Trophoblast cell (in vitro differentiated cells and primary cell): ENCODE measurements at regions not wholly inside any gene's neighbourhood (a gene's known extent, or its start where the extent isn't known, plus 50 kb on each side); places are given as distances from the start of the nearest gene placed in this dataset.

ENCODE experiments used
- DNase-seq, 2 donors: peaks; one replicate each; pipeline ENCODE4 v3.0.0-alpha.2; 2016
- H2AFZ ChIP-seq: 2 replicates; pipeline ENCODE4 v1.6.1; 2013; ENCODE audit warnings: low read length, moderate library complexity, mild to moderate bottlenecking; ENCODE audit not compliant: insufficient read depth, poor library complexity
- H2AK5ac ChIP-seq: 2 replicates; pipeline ENCODE4 v1.6.1; 2013; ENCODE audit warnings: mild to moderate bottlenecking, low read length
- H2BK120ac ChIP-seq: 2 replicates; pipeline ENCODE4 v1.6.1; 2013; ENCODE audit warnings: low read length, mild to moderate bottlenecking, moderate library complexity; ENCODE audit not compliant: insufficient read depth, poor library complexity
- H2BK12ac ChIP-seq: 2 replicates; pipeline ENCODE4 v1.6.1; 2013; ENCODE audit warnings: mild to moderate bottlenecking, low read length, moderate library complexity
- H2BK5ac ChIP-seq: 2 replicates; pipeline ENCODE4 v1.6.1; 2013; ENCODE audit warnings: low read length, low read depth, moderate library complexity, mild to moderate bottlenecking; ENCODE audit not compliant: poor library complexity
- H3K14ac ChIP-seq: 2 replicates; pipeline ENCODE4 v1.6.1; 2013; ENCODE audit warnings: mild to moderate bottlenecking, low read length
- H3K18ac ChIP-seq: 2 replicates; pipeline ENCODE4 v1.6.1; 2013; ENCODE audit warnings: mild to moderate bottlenecking, low read length
- H3K23ac ChIP-seq: 2 replicates; pipeline ENCODE4 v1.6.1; 2013; ENCODE audit warnings: low read length
- H3K27ac ChIP-seq: 2 replicates; pipeline ENCODE4 v1.5.1; 2013; ENCODE audit warnings: low read depth, mild to moderate bottlenecking, inconsistent platforms, low read length, moderate library complexity
- H3K27me3 ChIP-seq: 2 replicates; pipeline ENCODE4 v1.6.1; 2013; ENCODE audit warnings: inconsistent platforms, mild to moderate bottlenecking, low read length, moderate library complexity; ENCODE audit not compliant: insufficient read depth
- H3K36me3 ChIP-seq, 2 experiments: 1 replicate in 1 of 2; 2 replicates in 1 of 2; pipeline ENCODE4 v1.6.1; 2013; ENCODE audit warnings: low read length in 2 of 2, mild to moderate bottlenecking in 2 of 2, moderate library complexity in 1 of 2; ENCODE audit not compliant: insufficient read depth in 2 of 2, control insufficient read depth in 1 of 2
- H3K4ac ChIP-seq: 2 replicates; pipeline ENCODE4 v1.6.1; 2013; ENCODE audit warnings: low read depth, mild to moderate bottlenecking, low read length, moderate library complexity
- H3K4me1 ChIP-seq, 2 experiments: 1 replicate in 1 of 2; 2 replicates in 1 of 2; pipeline ENCODE4 v1.6.1; 2013; ENCODE audit warnings: low read length in 2 of 2, mild to moderate bottlenecking in 2 of 2, moderate library complexity in 1 of 2; ENCODE audit not compliant: insufficient read depth in 2 of 2, control insufficient read depth in 1 of 2
- H3K4me2 ChIP-seq: 2 replicates; pipeline ENCODE4 v1.6.1; 2013; ENCODE audit warnings: inconsistent platforms, mild to moderate bottlenecking, low read length, moderate library complexity
- H3K4me3 ChIP-seq: 2 replicates; pipeline ENCODE4 v1.5.1; 2013; ENCODE audit warnings: mild to moderate bottlenecking, low read depth, low read length, inconsistent platforms
- H3K79me1 ChIP-seq: one replicate; pipeline ENCODE4 v1.6.1; 2013; ENCODE audit warnings: low read length
- H3K79me2 ChIP-seq: 2 replicates; pipeline ENCODE4 v1.6.1; 2013; ENCODE audit warnings: low read length, mild to moderate bottlenecking; ENCODE audit not compliant: control insufficient read depth, insufficient read depth, poor library complexity
- H3K9ac ChIP-seq: 2 replicates; pipeline ENCODE4 v1.6.1; 2013; ENCODE audit warnings: mild to moderate bottlenecking, low read length
- H3K9me3 ChIP-seq: 2 replicates; pipeline ENCODE4 v1.6.1; 2013; ENCODE audit warnings: low read depth, mild to moderate bottlenecking, control low read depth, inconsistent platforms, low read length; ENCODE audit not compliant: insufficient read depth
- H4K12ac ChIP-seq: 2 replicates; pipeline ENCODE4 v1.6.1; 2013; ENCODE audit warnings: low read depth, mild to moderate bottlenecking, low read length, moderate library complexity
- H4K8ac ChIP-seq: 2 replicates; pipeline ENCODE4 v1.6.1; 2013; ENCODE audit warnings: low read depth, mild to moderate bottlenecking, low read length, moderate library complexity
- H4K91ac ChIP-seq: one replicate; pipeline ENCODE4 v1.6.1; 2013; ENCODE audit warnings: low read depth, mild to moderate bottlenecking, low read length, moderate library complexity
- WGBS: extraction: QIAGEN DNeasy Blood & Tissue Kit; methylation state at CpG from one replicate; pipeline ENCODE4 v1.1.7; 2013; ENCODE audit warnings: missing lambda C conversion rate; ENCODE audit not compliant: insufficient read length, insufficient coverage; ENCODE audit errors: extremely low coverage; 5-methylcytosine and 5-hydroxymethylcytosine counted together

GRCh38 chr20:22070610-22071058 lies 365.2 kb downstream of the PAX1 start:
- Histone ChIP-seq H2BK12ac (no peak overlapping the region), H3K18ac (no peak overlapping the region), H2BK120ac (no peak overlapping the region), H3K27ac (no peak overlapping the region), H3K14ac (no peak overlapping the region), H2AFZ (no peak overlapping the region), H3K79me1 (no peaks in the 10 kb centered on the region), H3K4me1 (no peaks in the 10 kb centered on the region), H2BK5ac (no peak overlapping the region), H3K27me3 (no peaks in the 10 kb centered on the region), H3K9ac (no peak overlapping the region), H3K4ac (no peak overlapping the region), H4K91ac (no peak overlapping the region), H3K4me3 (no peak overlapping the region), H3K4me2 (no peak overlapping the region), H3K9me3 (no peaks in the 10 kb centered on the region), H3K36me3 (no peaks in the 10 kb centered on the region), H4K12ac (no peak overlapping the region), H4K8ac (no peak overlapping the region), H2AK5ac (no peak overlapping the region), H3K79me2 (no peaks in the 10 kb centered on the region), H3K23ac (no peak overlapping the region)
- WGBS, result no CpG with 5 or more reads among the region's 4 CpGs
- no peak for DNase-seq

- no peak overlapping the region for H2BK5ac ChIP-seq
- no peak overlapping the region for H3K4ac ChIP-seq
- DNase-seq, result no peak
- no peak overlapping the region for H3K14ac ChIP-seq
- H4K12ac ChIP-seq, result no peak overlapping the region
- no peak overlapping the region for H3K4me3 ChIP-seq
- WGBS, result no CpG with 5 or more reads among the region's 1 CpG
- H3K4me1 ChIP-seq, result no peaks in the 10 kb centered on the region
- H3K18ac ChIP-seq, result no peak overlapping the region
- no peak overlapping the region for H3K9ac ChIP-seq
- H2AK5ac ChIP-seq, result no peak overlapping the region
- H3K27me3 ChIP-seq, result no peaks in the 10 kb centered on the region
- no peak overlapping the region for H3K27ac ChIP-seq
- H2BK120ac ChIP-seq, result no peak overlapping the region
- H3K9me3 ChIP-seq, result no peaks in the 10 kb centered on the region
- no peak overlapping the region for H4K91ac ChIP-seq
- H3K79me1 ChIP-seq, result no peaks in the 10 kb centered on the region
- H3K23ac ChIP-seq, result no peak overlapping the region
- no peaks in the 10 kb centered on the region for H3K79me2 ChIP-seq
- H3K4me2 ChIP-seq, result no peak overlapping the region
- H4K8ac ChIP-seq, result no peak overlapping the region
- H3K36me3 ChIP-seq, result no peaks in the 10 kb centered on the region
- H2BK12ac ChIP-seq, result no peak overlapping the region
- H2AFZ ChIP-seq, result no peak overlapping the region
Measured at GRCh38 chr20:22063753-22064152, 358.3 kb downstream of the PAX1 start.

GRCh38 chr20:22062874-22063273 lies 357.4 kb downstream of the PAX1 start:
- Histone ChIP-seq H3K79me1 (no peaks in the 10 kb centered on the region), H3K4me3 (no peak overlapping the region), H2AFZ (no peak overlapping the region), H2BK120ac (no peak overlapping the region), H3K4me1 (no peaks in the 10 kb centered on the region), H3K27ac (no peak overlapping the region), H4K12ac (no peak overlapping the region), H3K4ac (no peak overlapping the region), H3K14ac (no peak overlapping the region), H3K36me3 (no peaks in the 10 kb centered on the region), H2AK5ac (no peak overlapping the region), H4K8ac (no peak overlapping the region), H3K9ac (no peak overlapping the region), H3K79me2 (no peaks in the 10 kb centered on the region), H2BK12ac (no peak overlapping the region), H2BK5ac (no peak overlapping the region), H3K9me3 (no peaks in the 10 kb centered on the region), H3K18ac (no peak overlapping the region), H3K27me3 (no peaks in the 10 kb centered on the region), H3K4me2 (no peak overlapping the region), H3K23ac (no peak overlapping the region), H4K91ac (no peak overlapping the region)
- WGBS, result no CpG with 5 or more reads among the region's 5 CpGs
- DNase-seq, result no peak

- Histone ChIP-seq H4K8ac (no peak overlapping the region), H3K14ac (no peak overlapping the region), H3K79me2 (no peaks in the 10 kb centered on the region), H3K9ac (no peak overlapping the region), H3K4me3 (no peak overlapping the region), H3K23ac (no peak overlapping the region), H3K79me1 (no peaks in the 10 kb centered on the region), H2AFZ (no peak overlapping the region), H2BK120ac (no peak overlapping the region), H3K27me3 (no peaks in the 10 kb centered on the region), H3K9me3 (no peaks in the 10 kb centered on the region), H2BK5ac (no peak overlapping the region), H3K18ac (no peak overlapping the region), H3K4me2 (no peak overlapping the region), H3K36me3 (no peaks in the 10 kb centered on the region), H3K4ac (no peak overlapping the region), H2BK12ac (no peak overlapping the region), H2AK5ac (no peak overlapping the region), H3K4me1 (no peaks in the 10 kb centered on the region), H4K91ac (no peak overlapping the region), H4K12ac (no peak overlapping the region), H3K27ac (no peak overlapping the region)
- no peak for DNase-seq
- WGBS, result no CpG with 5 or more reads among the region's 2 CpGs
Measured at GRCh38 chr20:22060610-22061009, 355.1 kb downstream of the PAX1 start.
